ENCODE measurements at regions not wholly inside any gene's neighbourhood (a gene's known extent, or its start where the extent isn't known, plus 50 kb on each side); places are given as distances from the start of the nearest gene placed in this dataset.

- H4K91ac ChIP-seq (ENCODE audit: insufficient read length, low read depth, low read length): no peak overlapping the region
- no peak overlapping the region for H3K4ac ChIP-seq (ENCODE audit: low read depth, low read length)
- no peak for DNase-seq
- Mint-ChIP-seq H3K27me3 (ENCODE audit: low read depth) (no peaks in the 10 kb centered on the region), H3K27ac (no peak overlapping the region), H3K36me3 (ENCODE audit: insufficient read depth in 1 of 3, low read depth in 3 of 3) (no peaks in the 10 kb centered on the region), H3K4me3 (no peak overlapping the region), H3K9me3 (peaks cover 8 to 10% of the 10 kb centered on the region in 2 experiments; a peak in 4 of 5 replicates), H3K4me1 (no peaks in the 10 kb centered on the region)
- no peak overlapping the region for H3K23ac ChIP-seq (ENCODE audit: insufficient read length, low read depth, low read length)
- H2BK15ac ChIP-seq (ENCODE audit: low read depth, low read length): no peak overlapping the region
- no peaks in the 10 kb centered on the region for H3K23me2 ChIP-seq (ENCODE audit: insufficient read length, low read depth, low read length, poor library complexity, severe bottlenecking)
- H2BK120ac ChIP-seq (ENCODE audit: low read depth, low read length, poor library complexity, severe bottlenecking): no peak overlapping the region
- no peak overlapping the region for H3K56ac ChIP-seq (ENCODE audit: insufficient read length, low read depth, low read length)
- no peak overlapping the region for H4K5ac ChIP-seq (ENCODE audit: insufficient read length, low read depth, low read length)
- H3K18ac ChIP-seq (ENCODE audit: insufficient read length, low read depth, low read length): no peak overlapping the region
- no peak overlapping the region for H4K8ac ChIP-seq (replicated peaks; ENCODE audit: insufficient read length, low read depth, low read length)
- H3K14ac ChIP-seq (ENCODE audit: insufficient read depth, low read length): no peak overlapping the region
- no CpG with 5 or more reads among the region's 1 CpG for WGBS (ENCODE audit: extremely low coverage, insufficient read length, low lambda C conversion rate)
- H3K27ac ChIP-seq (ENCODE audit: insufficient read length, low read depth, low read length): no peak overlapping the region
- H3K9ac ChIP-seq (ENCODE audit: extremely low read depth, insufficient read length, low read length): no peak overlapping the region
- H3K27me3 ChIP-seq (ENCODE audit: insufficient read depth, low read length): no peaks in the 10 kb centered on the region
- H4K20me1 ChIP-seq (ENCODE audit: control insufficient read depth, insufficient read depth, insufficient read length): no peaks in the 10 kb centered on the region
- H2BK12ac ChIP-seq (ENCODE audit: insufficient read length, low read depth, low read length): no peak overlapping the region
- no peaks in the 10 kb centered on the region for H3K79me1 ChIP-seq (ENCODE audit: insufficient read depth, low read depth, low read length, poor library complexity, severe bottlenecking)
- no peak overlapping the region for H2BK5ac ChIP-seq (ENCODE audit: insufficient read length, low read length)
- TF ChIP-seq CTCF (conservative IDR thresholded peaks at IDR 0.05): no peak
- H3K4me1 ChIP-seq (ENCODE audit: insufficient read depth, low read length): no peaks in the 10 kb centered on the region
- peaks cover 5% of the 10 kb centered on the region for H3K9me3 ChIP-seq (ENCODE audit: control insufficient read depth, low read depth, low read length)
- H3K4me2 ChIP-seq (ENCODE audit: insufficient read depth, insufficient read length, low read length): no peak overlapping the region
- H3T11ph ChIP-seq (ENCODE audit: low read length): no peak overlapping the region
- H2BK20ac ChIP-seq (ENCODE audit: low read depth, low read length, poor library complexity, severe bottlenecking): no peak overlapping the region
- H2AFZ ChIP-seq (ENCODE audit: low read length): no peak overlapping the region
- no peak overlapping the region for H2AK5ac ChIP-seq (ENCODE audit: insufficient read length, low read length)
- H3K79me2 ChIP-seq (ENCODE audit: insufficient read depth, low read length): no peaks in the 10 kb centered on the region
Observed at GRCh38 chr1:162966613-162967012, 102.5 kb upstream of the RGS4 start.

All from H9 (cell line).